Kidney (tissue), 13 donors: ENCODE measurements at regions not wholly inside any gene's neighbourhood (a gene's known extent, or its start where the extent isn't known, plus 50 kb on each side); places are given as distances from the start of the nearest gene placed in this dataset.

Experiments
- DNase-seq, 5 donors: peaks; one replicate each; pipeline ENCODE4 v3.0.0-alpha.2; 2013 to 2020
- FAIRE-seq: peaks from 2 replicates; lab custom pipeline; 2012; peaks lifted over from hg19 to GRCh38; lab: Jason Lieb, UNC
- H3K27ac ChIP-seq, 2 donors: one replicate each; pipeline ENCODE4 v1.7.0; 2013; ENCODE audit warnings: low read depth in 2 of 2, low read length in 2 of 2, inconsistent platforms in 1 of 2
- H3K27me3 ChIP-seq: one replicate; pipeline ENCODE4 v1.7.1; 2013; ENCODE audit warnings: low read length, inconsistent platforms; ENCODE audit not compliant: control insufficient read depth, insufficient read depth
- H3K36me3 ChIP-seq, 3 donors: one replicate each; pipeline versions ENCODE4 v1.7.0 to v1.7.1; 2013; ENCODE audit warnings: low read length in 3 of 3, control low read depth in 1 of 3, inconsistent platforms in 1 of 3; ENCODE audit not compliant: insufficient read depth in 3 of 3, control insufficient read depth in 2 of 3
- H3K4me1 ChIP-seq, 3 donors: one replicate each; pipeline versions ENCODE4 v1.7.0 to v1.7.1; 2013; ENCODE audit warnings: low read length in 3 of 3, inconsistent platforms in 1 of 3, low read depth in 1 of 3; ENCODE audit not compliant: control insufficient read depth in 2 of 3, insufficient read depth in 2 of 3
- H3K4me3 ChIP-seq, 3 donors: one replicate each; pipeline versions ENCODE4 v1.7.0 to v1.8.1; 2013; ENCODE audit warnings: low read length in 3 of 3, control low read depth in 1 of 3, inconsistent platforms in 1 of 3
- H3K9ac ChIP-seq, 3 donors: one replicate each; pipeline versions ENCODE4 v1.7.0 to v1.7.1; 2013; ENCODE audit warnings: low read length in 3 of 3, control low read depth in 1 of 3, inconsistent platforms in 1 of 3
- H3K9me3 ChIP-seq, 3 donors: one replicate each; pipeline versions ENCODE4 v1.7.0 to v1.7.1; 2013; ENCODE audit warnings: low read length in 3 of 3, control low read depth in 1 of 3, inconsistent platforms in 1 of 3; ENCODE audit not compliant: control insufficient read depth in 2 of 3, insufficient read depth in 1 of 3
- intact Hi-C: fragments of 100-400 bp; cut with DNase I; formaldehyde crosslinking; loops from one replicate; pipeline ENCODE4 v1.11.1; 2022
- TF ChIP-seq, protein P1 (sequence below): IDR thresholded peaks from 3 replicates; pipeline ENCODE4 v1.5.1; 2012; ENCODE audit warnings: mild to moderate bottlenecking, moderate library complexity, borderline replicate concordance; ENCODE audit not compliant: insufficient read depth; ENCODE audit errors: extremely low read depth
- donor health status: control.
- donor health status: control.
- donor health status: control.
- donor health status: control.
- donor health status: control.
- donor health status: DM: yes; HTN: yes; CAD: no.
- donor health status: Normal renal cell carcinoma (clear cell type).

- Histone ChIP-seq H3K36me3 (no peaks in the 10 kb centered on the region), H3K4me1 (no peaks in the 10 kb centered on the region), H3K27ac (no peak overlapping the region), H3K9me3 (no peaks in the 10 kb centered on the region), H3K4me3 (no peak overlapping the region), H3K27me3 (no peaks in the 10 kb centered on the region), H3K9ac (no peak overlapping the region)
- FAIRE-seq (no peak), DNase-seq (no peak)
- intact Hi-C loops, result no loop called here
- TF ChIP-seq, protein P1, sequence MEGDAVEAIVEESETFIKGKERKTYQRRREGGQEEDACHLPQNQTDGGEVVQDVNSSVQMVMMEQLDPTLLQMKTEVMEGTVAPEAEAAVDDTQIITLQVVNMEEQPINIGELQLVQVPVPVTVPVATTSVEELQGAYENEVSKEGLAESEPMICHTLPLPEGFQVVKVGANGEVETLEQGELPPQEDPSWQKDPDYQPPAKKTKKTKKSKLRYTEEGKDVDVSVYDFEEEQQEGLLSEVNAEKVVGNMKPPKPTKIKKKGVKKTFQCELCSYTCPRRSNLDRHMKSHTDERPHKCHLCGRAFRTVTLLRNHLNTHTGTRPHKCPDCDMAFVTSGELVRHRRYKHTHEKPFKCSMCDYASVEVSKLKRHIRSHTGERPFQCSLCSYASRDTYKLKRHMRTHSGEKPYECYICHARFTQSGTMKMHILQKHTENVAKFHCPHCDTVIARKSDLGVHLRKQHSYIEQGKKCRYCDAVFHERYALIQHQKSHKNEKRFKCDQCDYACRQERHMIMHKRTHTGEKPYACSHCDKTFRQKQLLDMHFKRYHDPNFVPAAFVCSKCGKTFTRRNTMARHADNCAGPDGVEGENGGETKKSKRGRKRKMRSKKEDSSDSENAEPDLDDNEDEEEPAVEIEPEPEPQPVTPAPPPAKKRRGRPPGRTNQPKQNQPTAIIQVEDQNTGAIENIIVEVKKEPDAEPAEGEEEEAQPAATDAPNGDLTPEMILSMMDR, result no peak
These were observed 74.4 kb upstream of the LSM8 start for GRCh38 chr7:118109607-118110006.

DNA sequence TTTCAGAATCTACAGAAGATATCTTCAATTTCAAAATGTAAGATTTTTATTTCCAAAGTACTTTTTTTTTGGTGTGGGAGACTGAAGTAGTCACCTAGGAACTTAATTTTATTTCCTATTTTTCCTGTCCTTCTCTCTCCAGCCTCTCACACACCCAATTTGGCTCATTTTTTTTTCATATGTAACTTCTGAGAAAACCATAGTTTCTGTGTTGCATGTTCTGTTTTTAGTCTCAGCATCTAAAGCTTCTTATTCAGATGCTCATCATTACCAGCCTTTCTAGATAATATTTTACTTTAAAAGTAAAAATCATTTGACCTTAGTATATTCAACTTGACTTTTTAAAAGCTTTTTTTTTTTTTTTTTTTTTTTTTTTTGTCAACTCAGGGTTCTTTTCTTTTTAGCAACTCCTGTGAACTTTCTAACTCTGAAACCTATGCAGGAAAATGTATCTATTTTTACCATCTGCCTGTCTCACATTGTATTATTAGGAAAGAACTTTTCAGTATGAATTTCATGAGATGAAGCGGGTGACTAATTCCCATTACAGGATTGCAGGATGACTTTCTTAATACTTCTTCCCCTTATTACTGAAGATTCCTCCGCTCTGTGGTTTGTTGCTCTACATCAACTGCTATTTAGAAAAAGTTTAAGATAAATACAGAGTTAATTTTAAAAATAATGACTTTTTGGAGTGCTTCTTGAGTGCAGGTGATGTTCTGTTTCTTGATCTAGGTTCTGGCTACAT is 73.6 kb upstream of the LSM8 start:
- Histone ChIP-seq H3K4me3 (no peak overlapping the region), H3K27ac (no peak overlapping the region), H3K4me1 (no peaks in the 10 kb centered on the region), H3K9ac (no peak overlapping the region), H3K9me3 (no peaks in the 10 kb centered on the region), H3K27me3 (no peaks in the 10 kb centered on the region), H3K36me3 (no peaks in the 10 kb centered on the region)
- no peak for DNase-seq
- TF ChIP-seq, protein P1, result no peak
- no peak for FAIRE-seq
- intact Hi-C loops, result no loop called here

GRCh38 chr7:118111347-118111746 is 72.6 kb upstream of the LSM8 start:
- no peak overlapping the region for H3K27ac ChIP-seq
- H3K36me3 ChIP-seq, result no peaks in the 10 kb centered on the region
- H3K27me3 ChIP-seq, result no peaks in the 10 kb centered on the region
- TF ChIP-seq, protein P1, result no peak
- no peak overlapping the region for H3K4me3 ChIP-seq
- DNase-seq (no peak), FAIRE-seq (no peak)
- intact Hi-C loops, result no loop called here
- no peaks in the 10 kb centered on the region for H3K4me1 ChIP-seq
- no peak overlapping the region for H3K9ac ChIP-seq
- H3K9me3 ChIP-seq, result no peaks in the 10 kb centered on the region
